Colonic mucosa (tissue), 4 donors: ENCODE measurements at regions not wholly inside any gene's neighbourhood (a gene's known extent, or its start where the extent isn't known, plus 50 kb on each side); places are given as distances from the start of the nearest gene placed in this dataset.

Experiments used
- DNase-seq: peaks from one replicate; pipeline ENCODE4 v3.0.0-alpha.2; 2020
- H3K27ac ChIP-seq: fragments of 200-600 bp; one replicate; pipeline ENCODE4 v1.8.0; 2021
- H3K27me3 ChIP-seq: fragments of 200-600 bp; one replicate; pipeline ENCODE4 v1.8.0; 2021
- H3K36me3 ChIP-seq: fragments of 200-600 bp; one replicate; pipeline ENCODE4 v1.8.0; 2021
- H3K4me1 ChIP-seq: fragments of 200-600 bp; one replicate; pipeline ENCODE4 v1.8.0; 2021; ENCODE audit warnings: mild to moderate bottlenecking
- H3K4me3 ChIP-seq: fragments of 200-600 bp; one replicate; pipeline ENCODE4 v1.8.0; 2021
- H3K9ac ChIP-seq, 2 donors: one replicate each; pipeline ENCODE4 v1.7.0; 2013; ENCODE audit warnings: control low read depth in 2 of 2, low read depth in 2 of 2, low read length in 2 of 2
- H3K9me3 ChIP-seq: fragments of 200-600 bp; one replicate; pipeline ENCODE4 v1.8.0; 2021
- intact Hi-C: fragments of 100-400 bp; cut with DNase I; formaldehyde crosslinking; loops from one replicate; pipeline ENCODE4 v1.14.1; 2022
- TF ChIP-seq, protein P1 (sequence below): fragments of 200-600 bp; IDR thresholded peaks from one replicate; pipeline ENCODE4 v1.8.0; 2022; ENCODE audit warnings: antibody characterized with exemption, mild to moderate bottlenecking
- donor health status: healthy.
- donor health status: DM: no; HTN: no; CAD: no.
- donor health status: DM: no; HTN: no; CAD: no.

GRCh38 chr2:39602616-39603015, 63.1 kb upstream of the TMEM178A start:
- no peak for DNase-seq
- intact Hi-C loops, result no loop called here
- TF ChIP-seq, protein P1, sequence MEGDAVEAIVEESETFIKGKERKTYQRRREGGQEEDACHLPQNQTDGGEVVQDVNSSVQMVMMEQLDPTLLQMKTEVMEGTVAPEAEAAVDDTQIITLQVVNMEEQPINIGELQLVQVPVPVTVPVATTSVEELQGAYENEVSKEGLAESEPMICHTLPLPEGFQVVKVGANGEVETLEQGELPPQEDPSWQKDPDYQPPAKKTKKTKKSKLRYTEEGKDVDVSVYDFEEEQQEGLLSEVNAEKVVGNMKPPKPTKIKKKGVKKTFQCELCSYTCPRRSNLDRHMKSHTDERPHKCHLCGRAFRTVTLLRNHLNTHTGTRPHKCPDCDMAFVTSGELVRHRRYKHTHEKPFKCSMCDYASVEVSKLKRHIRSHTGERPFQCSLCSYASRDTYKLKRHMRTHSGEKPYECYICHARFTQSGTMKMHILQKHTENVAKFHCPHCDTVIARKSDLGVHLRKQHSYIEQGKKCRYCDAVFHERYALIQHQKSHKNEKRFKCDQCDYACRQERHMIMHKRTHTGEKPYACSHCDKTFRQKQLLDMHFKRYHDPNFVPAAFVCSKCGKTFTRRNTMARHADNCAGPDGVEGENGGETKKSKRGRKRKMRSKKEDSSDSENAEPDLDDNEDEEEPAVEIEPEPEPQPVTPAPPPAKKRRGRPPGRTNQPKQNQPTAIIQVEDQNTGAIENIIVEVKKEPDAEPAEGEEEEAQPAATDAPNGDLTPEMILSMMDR, result no peak
- Histone ChIP-seq H3K27me3 (no peaks in the 10 kb centered on the region), H3K4me3 (no peak overlapping the region), H3K4me1 (no peaks in the 10 kb centered on the region), H3K9me3 (no peaks in the 10 kb centered on the region), H3K36me3 (no peaks in the 10 kb centered on the region), H3K9ac (no peak overlapping the region), H3K27ac (no peak overlapping the region)

DNA sequence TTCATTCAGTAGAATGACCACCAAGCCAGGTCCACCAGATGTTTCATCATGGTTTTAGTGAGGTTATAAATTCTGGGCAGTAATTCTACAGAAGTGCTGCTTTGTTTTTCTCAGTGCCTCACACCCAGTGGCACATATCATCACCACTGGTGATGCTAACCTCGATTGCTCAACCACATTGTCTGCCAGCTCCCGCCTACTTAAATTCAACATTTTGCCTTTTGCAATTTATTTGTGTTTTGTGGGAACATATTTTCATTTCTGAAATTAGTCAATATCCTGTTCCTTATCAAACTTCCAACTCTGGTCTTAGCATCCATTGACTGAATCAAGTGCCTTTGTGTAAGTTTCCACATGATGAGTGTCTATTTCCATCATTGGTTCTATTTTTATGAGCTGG, 62.3 kb upstream of the TMEM178A start:
- Histone ChIP-seq H3K4me3 (no peak overlapping the region), H3K4me1 (no peaks in the 10 kb centered on the region), H3K36me3 (no peaks in the 10 kb centered on the region), H3K27ac (no peak overlapping the region), H3K9ac (no peak overlapping the region), H3K9me3 (no peaks in the 10 kb centered on the region), H3K27me3 (no peaks in the 10 kb centered on the region)
- DNase-seq, result no peak
- TF ChIP-seq, protein P1, result no peak
- intact Hi-C loops, result no loop called here

DNA sequence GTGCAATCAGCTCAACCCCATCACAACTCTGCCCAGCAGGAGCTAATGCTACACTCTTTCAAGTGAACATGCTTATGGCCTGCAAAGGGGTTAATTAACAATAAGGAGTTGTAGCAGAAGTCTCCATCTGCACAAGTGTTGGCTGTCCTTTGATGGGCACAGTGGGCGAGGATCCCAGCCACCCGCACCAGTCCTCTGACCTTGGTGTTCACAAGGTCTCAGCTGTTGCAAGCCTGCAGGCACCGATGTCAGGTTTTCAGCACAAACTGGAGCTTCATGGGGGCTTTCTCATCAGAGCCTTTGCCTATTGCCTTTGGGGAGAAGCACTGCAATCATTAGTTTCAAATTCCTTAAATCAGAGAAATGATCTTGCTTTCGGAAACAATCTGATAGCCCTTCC, 60.9 kb upstream of the TMEM178A start:
- Histone ChIP-seq H3K9ac (no peak overlapping the region), H3K27ac (no peak overlapping the region), H3K36me3 (no peaks in the 10 kb centered on the region), H3K27me3 (no peaks in the 10 kb centered on the region), H3K9me3 (no peaks in the 10 kb centered on the region), H3K4me3 (no peak overlapping the region), H3K4me1 (no peaks in the 10 kb centered on the region)
- DNase-seq, result no peak
- intact Hi-C loops, result no loop called here
- TF ChIP-seq, protein P1, result no peak

- no peak overlapping the region for H3K4me3 ChIP-seq
- no peaks in the 10 kb centered on the region for H3K27me3 ChIP-seq
- no peaks in the 10 kb centered on the region for H3K36me3 ChIP-seq
- H3K27ac ChIP-seq, result no peak overlapping the region
- no peak for DNase-seq
- intact Hi-C loops, result no loop called here
- TF ChIP-seq, protein P1, result no peak
- no peaks in the 10 kb centered on the region for H3K9me3 ChIP-seq
- H3K9ac ChIP-seq, result no peak overlapping the region
- no peaks in the 10 kb centered on the region for H3K4me1 ChIP-seq
Measured at GRCh38 chr2:39606585-39606984, 59.1 kb upstream of the TMEM178A start.

DNA sequence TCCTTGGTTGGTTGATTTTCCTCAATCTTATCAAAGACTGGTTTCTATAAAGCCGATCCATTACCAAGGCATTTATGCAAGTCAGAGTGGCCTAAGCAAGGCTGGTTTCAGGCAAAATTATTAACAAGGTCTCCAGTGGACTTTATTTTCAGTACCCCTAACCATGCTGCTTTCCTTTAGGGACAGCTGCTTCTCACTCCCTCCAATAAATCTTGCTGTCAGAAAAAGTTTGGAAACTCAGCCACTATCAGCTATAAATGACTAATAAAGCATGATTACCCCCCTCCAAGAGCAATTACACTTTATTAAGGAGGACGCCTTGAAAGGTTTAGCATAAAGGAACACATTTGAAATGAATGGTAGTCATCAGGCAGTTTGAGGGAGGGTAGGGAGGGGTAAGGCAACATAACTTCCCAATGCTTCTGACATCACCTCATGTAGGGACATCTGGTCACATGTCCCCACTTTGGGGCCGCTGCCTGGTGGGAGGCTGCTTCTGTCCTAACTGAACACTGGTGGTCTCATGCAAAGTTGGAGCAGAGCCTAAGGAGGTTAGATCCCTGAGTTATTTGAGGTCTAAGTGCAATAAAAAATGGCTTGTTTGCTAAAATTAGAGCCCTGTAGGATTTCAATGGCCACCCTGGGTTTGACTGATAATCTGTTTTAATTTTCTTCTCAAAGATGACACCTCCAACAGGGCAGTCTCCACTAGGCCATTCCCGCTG, 58.0 kb upstream of the TMEM178A start:
- TF ChIP-seq, protein P1, result no peak
- H3K27ac ChIP-seq, result no peak overlapping the region

More for the DNA sequence above, 58.0 kb upstream of the TMEM178A start:
- no peak for DNase-seq
- no peak overlapping the region for H3K4me3 ChIP-seq
- H3K4me1 ChIP-seq, result no peaks in the 10 kb centered on the region
- H3K36me3 ChIP-seq, result no peaks in the 10 kb centered on the region
- no peak overlapping the region for H3K9ac ChIP-seq
- no peaks in the 10 kb centered on the region for H3K9me3 ChIP-seq
- no peaks in the 10 kb centered on the region for H3K27me3 ChIP-seq
- intact Hi-C loops, result no loop called here
